ENCODE measurements at regions not wholly inside any gene's neighbourhood (a gene's known extent, or its start where the extent isn't known, plus 50 kb on each side); places are given as distances from the start of the nearest gene placed in this dataset.

- Histone ChIP-seq H3K27me3 (no peaks in the 10 kb centered on the region), H3K4me3 (no peak overlapping the region), H3K4me1 (no peaks in the 10 kb centered on the region), H3K36me3 (no peaks in the 10 kb centered on the region), H3K9me3 (no peaks in the 10 kb centered on the region), H3K27ac (no peak overlapping the region)
- no peak for TF ChIP-seq POLR2A (IDR thresholded peaks at IDR 0.05)
- no peak for TF ChIP-seq CTCF (IDR thresholded peaks at IDR 0.05)
- DNase-seq: no peak
Observed at GRCh38 chr5:61649971-61650370, 317.9 kb downstream of the ZSWIM6 start.

- Histone ChIP-seq H3K9me3 (no peaks in the 10 kb centered on the region), H3K4me3 (no peak overlapping the region), H3K4me1 (no peaks in the 10 kb centered on the region), H3K27ac (no peak overlapping the region), H3K36me3 (no peaks in the 10 kb centered on the region), H3K27me3 (no peaks in the 10 kb centered on the region)
- DNase-seq: no peak
- TF ChIP-seq CTCF (IDR thresholded peaks at IDR 0.05): no peak
- no peak for TF ChIP-seq POLR2A (IDR thresholded peaks at IDR 0.05)
Observed at GRCh38 chr5:61650661-61651060, 318.6 kb downstream of the ZSWIM6 start.

- TF ChIP-seq POLR2A (IDR thresholded peaks at IDR 0.05): no peak
- TF ChIP-seq CTCF (IDR thresholded peaks at IDR 0.05): no peak
- no peaks in the 10 kb centered on the region for H3K9me3 ChIP-seq
- no peaks in the 10 kb centered on the region for H3K4me1 ChIP-seq
- H3K36me3 ChIP-seq: no peaks in the 10 kb centered on the region
- no peak for DNase-seq
- H3K4me3 ChIP-seq: no peak overlapping the region
- H3K27ac ChIP-seq: no peak overlapping the region
- no peaks in the 10 kb centered on the region for H3K27me3 ChIP-seq
Observed at GRCh38 chr5:61651195-61651594, 319.1 kb downstream of the ZSWIM6 start.

- no peak for DNase-seq
- Histone ChIP-seq H3K4me3 (no peak overlapping the region), H3K27me3 (no peaks in the 10 kb centered on the region), H3K4me1 (no peaks in the 10 kb centered on the region), H3K9me3 (no peaks in the 10 kb centered on the region), H3K36me3 (no peaks in the 10 kb centered on the region), H3K27ac (no peak overlapping the region)
- TF ChIP-seq POLR2A (IDR thresholded peaks at IDR 0.05) (no peak), CTCF (IDR thresholded peaks at IDR 0.05) (no peak)
Observed at GRCh38 chr5:61652916-61653315, 320.9 kb downstream of the ZSWIM6 start.

GRCh38 chr5:61653807-61654580, 321.9 kb downstream of the ZSWIM6 start:
- H3K36me3 ChIP-seq: no peaks in the 10 kb centered on the region
- no peaks in the 10 kb centered on the region for H3K4me1 ChIP-seq
- no peak for TF ChIP-seq CTCF (IDR thresholded peaks at IDR 0.05)
- no peak for TF ChIP-seq POLR2A (IDR thresholded peaks at IDR 0.05)
- H3K27me3 ChIP-seq: no peaks in the 10 kb centered on the region
- no peak overlapping the region for H3K27ac ChIP-seq
- H3K4me3 ChIP-seq: no peak overlapping the region
- DNase-seq: no peak
- no peaks in the 10 kb centered on the region for H3K9me3 ChIP-seq
